ENCODE measurements at regions not wholly inside any gene's neighbourhood (a gene's known extent, or its start where the extent isn't known, plus 50 kb on each side); places are given as distances from the start of the nearest gene placed in this dataset.

- TF ChIP-seq, protein P1, sequence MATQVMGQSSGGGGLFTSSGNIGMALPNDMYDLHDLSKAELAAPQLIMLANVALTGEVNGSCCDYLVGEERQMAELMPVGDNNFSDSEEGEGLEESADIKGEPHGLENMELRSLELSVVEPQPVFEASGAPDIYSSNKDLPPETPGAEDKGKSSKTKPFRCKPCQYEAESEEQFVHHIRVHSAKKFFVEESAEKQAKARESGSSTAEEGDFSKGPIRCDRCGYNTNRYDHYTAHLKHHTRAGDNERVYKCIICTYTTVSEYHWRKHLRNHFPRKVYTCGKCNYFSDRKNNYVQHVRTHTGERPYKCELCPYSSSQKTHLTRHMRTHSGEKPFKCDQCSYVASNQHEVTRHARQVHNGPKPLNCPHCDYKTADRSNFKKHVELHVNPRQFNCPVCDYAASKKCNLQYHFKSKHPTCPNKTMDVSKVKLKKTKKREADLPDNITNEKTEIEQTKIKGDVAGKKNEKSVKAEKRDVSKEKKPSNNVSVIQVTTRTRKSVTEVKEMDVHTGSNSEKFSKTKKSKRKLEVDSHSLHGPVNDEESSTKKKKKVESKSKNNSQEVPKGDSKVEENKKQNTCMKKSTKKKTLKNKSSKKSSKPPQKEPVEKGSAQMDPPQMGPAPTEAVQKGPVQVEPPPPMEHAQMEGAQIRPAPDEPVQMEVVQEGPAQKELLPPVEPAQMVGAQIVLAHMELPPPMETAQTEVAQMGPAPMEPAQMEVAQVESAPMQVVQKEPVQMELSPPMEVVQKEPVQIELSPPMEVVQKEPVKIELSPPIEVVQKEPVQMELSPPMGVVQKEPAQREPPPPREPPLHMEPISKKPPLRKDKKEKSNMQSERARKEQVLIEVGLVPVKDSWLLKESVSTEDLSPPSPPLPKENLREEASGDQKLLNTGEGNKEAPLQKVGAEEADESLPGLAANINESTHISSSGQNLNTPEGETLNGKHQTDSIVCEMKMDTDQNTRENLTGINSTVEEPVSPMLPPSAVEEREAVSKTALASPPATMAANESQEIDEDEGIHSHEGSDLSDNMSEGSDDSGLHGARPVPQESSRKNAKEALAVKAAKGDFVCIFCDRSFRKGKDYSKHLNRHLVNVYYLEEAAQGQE (IDR thresholded peaks at IDR 0.05; ENCODE audit: insufficient replicate concordance, low read depth): no peak
- TF ChIP-seq, protein P2, sequence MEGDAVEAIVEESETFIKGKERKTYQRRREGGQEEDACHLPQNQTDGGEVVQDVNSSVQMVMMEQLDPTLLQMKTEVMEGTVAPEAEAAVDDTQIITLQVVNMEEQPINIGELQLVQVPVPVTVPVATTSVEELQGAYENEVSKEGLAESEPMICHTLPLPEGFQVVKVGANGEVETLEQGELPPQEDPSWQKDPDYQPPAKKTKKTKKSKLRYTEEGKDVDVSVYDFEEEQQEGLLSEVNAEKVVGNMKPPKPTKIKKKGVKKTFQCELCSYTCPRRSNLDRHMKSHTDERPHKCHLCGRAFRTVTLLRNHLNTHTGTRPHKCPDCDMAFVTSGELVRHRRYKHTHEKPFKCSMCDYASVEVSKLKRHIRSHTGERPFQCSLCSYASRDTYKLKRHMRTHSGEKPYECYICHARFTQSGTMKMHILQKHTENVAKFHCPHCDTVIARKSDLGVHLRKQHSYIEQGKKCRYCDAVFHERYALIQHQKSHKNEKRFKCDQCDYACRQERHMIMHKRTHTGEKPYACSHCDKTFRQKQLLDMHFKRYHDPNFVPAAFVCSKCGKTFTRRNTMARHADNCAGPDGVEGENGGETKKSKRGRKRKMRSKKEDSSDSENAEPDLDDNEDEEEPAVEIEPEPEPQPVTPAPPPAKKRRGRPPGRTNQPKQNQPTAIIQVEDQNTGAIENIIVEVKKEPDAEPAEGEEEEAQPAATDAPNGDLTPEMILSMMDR (IDR thresholded peaks at IDR 0.05; ENCODE audit: insufficient read depth, low read length): no peak
These were observed 387.0 kb upstream of the CBLB start for GRCh38 chr3:106255870-106256248.

Measured in HL-60 (cell line).